ENCODE measurements at regions not wholly inside any gene's neighbourhood (a gene's known extent, or its start where the extent isn't known, plus 50 kb on each side); places are given as distances from the start of the nearest gene placed in this dataset.

- TF ChIP-seq POLR2A (IDR thresholded peaks at IDR 0.05) (no peak), CTCF (IDR thresholded peaks at IDR 0.05 in 4 of 5, conservative IDR thresholded peaks at IDR 0.05 in 1 of 5) (no peak)
These were observed 445.0 kb upstream of the SMC2 start for GRCh38 chr9:103649086-103649485.
